Fibroblast of skin of back (primary cell): ENCODE measurements at regions not wholly inside any gene's neighbourhood (a gene's known extent, or its start where the extent isn't known, plus 50 kb on each side); places are given as distances from the start of the nearest gene placed in this dataset.

Source experiments
- DNase-seq: peaks from one replicate; pipeline ENCODE4 v3.0.0-alpha.2; 2013

DNA sequence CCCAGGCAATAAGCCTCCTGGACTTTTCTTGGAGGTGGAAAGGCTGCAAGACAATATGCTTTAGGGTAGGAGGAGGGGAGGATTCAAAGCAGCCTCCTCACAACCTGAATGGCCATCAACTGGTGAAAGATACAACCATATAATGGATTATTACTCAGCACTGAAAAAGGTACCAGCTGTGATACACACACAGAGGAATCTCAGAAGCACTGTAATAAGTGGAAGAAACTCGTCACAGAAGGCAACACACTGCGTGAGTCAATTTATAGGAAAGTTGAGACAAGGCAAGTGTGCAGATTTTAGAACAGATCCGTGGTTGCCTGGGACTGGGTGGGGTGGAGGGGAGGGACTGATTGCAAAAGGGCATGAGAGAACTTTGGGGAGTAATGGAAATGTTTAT, 64.9 kb upstream of the ZBTB40 start:
- no peak for DNase-seq

DNA sequence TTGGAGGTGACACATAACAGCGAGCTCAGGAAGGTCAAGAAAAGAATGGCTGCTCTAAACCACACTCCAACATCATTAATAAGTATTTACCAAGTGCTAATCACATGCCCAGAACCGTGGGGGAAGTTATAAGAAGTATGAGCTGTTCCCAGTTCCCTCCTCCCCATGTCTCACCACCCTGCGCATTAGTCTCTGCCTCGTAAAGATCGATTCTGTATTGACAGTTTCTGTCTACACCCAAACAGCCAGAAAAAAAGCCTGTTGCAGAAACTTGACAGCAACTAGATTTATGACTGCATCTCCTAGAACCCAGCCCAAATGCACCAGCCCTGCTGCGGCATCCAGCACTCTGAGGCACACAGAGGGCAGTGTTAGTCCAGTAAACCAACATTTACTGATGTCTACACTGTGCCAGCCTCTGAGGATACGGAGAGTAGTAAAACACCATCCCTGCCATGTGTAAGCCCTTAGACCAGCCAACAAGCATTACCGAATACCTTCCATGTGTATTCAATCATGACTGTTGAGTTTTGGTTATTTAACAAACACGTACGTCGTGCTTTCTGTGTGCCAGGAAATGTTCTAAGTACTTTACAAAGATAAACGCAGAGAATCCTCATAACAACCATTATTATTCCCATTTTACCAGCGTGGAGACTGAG, 63.6 kb upstream of the ZBTB40 start:
- DNase-seq = peak; percentile 31

DNA sequence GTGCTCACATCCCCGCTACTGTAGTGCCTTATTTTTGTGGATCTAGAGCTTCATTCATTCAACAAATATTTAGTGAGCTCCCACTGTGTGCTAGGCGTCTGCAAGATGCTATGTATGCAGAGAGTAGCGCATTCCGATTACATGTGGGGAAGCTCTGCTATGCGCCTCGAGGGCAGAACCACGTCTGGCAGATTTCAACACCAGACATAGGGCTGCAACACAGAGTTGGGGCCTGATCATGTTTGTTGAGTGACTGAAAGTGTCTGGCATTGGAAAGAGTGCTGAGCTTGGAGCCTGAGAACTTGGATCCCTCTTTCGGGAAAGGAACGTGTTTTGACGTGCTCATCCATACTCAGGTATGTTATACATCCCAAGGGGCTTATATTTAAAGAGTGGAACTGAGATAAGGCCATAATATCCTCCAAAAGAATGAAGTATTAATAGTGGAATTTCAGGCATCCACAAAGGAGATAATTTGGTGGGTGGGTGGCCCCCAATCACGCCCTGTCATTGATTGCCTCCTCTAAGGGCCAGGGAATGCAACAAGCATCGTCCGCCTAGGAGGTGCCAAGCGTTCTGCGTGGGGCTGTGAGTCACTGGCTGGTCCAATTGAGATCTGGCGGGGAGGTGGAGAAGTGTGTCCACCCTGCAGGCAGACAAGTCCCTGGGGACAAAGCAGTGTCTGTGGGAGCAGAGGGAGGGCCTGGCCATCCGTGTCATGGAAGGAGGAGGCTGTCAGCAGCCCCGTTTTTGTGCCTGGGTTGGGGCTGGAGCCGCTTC, 62.8 kb upstream of the ZBTB40 start:
- peak; percentile 90 for DNase-seq

DNA sequence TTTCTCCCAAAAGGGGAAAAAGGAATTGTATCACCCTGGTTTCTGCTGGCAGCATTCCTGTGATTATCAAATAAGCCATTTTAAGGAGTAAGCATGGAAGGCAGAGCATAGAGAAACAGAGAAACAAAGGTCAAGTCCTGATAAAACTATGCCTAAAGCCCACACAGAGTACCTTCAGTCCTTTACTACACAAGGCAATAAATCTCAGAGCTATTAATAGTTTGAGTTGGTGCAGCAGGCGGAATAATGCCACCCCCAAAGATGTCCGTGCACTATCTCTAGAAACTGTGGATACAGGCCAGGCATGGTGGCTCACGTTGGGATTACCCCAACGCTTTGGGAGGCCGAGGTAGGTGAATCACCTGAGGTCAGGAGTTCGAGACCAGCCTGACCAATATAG, 58.1 kb upstream of the ZBTB40 start:
- no peak for DNase-seq

DNA sequence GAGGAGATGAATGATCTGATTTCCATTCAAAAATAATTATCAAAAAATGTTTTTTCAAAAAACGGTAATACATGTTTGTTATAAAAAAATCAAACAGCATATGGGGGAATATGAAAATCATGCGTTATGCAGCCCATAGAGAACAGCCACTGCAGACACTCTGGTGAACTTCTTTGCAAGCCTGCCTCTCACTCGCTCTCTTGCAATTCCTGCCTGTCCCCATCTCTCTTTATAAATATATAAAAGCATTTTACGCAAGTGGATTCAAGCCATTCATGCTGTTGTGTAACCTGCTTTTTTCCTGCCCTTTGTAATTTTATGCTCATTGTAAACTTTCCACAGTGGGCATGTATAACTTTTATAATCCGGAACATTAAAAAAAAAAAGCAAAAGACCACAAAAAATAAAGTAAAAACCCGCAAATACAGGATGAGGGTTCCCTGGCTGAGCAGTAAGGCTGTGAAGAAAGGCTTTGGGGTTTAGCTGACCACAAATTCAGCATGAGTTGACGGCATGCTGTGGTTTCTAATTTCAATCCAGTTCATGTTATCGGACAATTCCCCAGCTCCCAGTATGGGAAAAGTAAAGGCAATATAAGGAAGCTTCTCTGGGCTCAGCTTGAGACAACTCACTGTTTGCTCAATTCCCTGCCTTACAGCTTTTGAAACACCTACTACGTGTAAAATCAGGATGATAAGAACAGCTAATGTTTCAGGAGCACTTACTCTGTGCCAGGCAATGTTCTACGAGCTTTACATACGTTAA, 52.8 kb upstream of the ZBTB40 start:
- no peak for DNase-seq

DNA sequence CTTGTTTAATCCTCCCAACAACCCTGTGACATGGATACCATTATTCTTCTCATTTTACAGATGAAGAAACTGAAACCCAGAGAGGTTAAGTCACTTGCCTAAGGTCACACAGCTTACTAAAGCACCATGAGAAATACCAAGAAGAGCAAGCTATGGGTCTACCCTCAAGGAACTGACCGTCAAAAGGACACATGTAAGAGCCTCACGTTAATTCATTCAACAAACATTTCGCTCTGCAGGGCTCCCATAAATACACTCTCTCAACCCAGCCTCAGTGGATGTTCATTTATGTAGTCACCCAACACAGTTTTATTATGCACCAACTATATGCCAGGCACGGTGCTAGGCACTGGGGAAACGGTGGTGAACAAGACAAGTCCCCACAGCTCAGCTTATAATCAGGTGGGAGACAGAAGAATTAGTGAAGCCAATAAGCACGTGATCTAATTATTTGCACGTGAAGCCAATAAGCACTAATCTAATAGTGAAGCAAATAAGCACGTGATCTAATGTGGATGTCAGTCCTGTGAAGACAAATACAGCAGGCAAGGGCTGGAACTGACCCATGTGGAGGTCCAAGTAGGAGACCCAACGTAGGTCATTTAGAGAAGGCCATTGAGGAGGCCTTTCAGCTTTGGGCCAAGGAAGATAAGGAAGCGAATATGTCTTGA, 52.1 kb upstream of the ZBTB40 start:
- no peak for DNase-seq
